Ishikawa (cell line): ENCODE measurements at regions not wholly inside any gene's neighbourhood (a gene's known extent, or its start where the extent isn't known, plus 50 kb on each side); places are given as distances from the start of the nearest gene placed in this dataset.

Experiments used
- CEBPB ChIP-seq: IDR thresholded peaks from 2 replicates; pipeline ENCODE4 v1.6.1; 2012
- CREB1 ChIP-seq: IDR thresholded peaks from 2 replicates; pipeline ENCODE4 v1.6.1; 2012; ENCODE audit warnings: low read depth
- EGR1 ChIP-seq: IDR thresholded peaks from 2 replicates; pipeline ENCODE4 v1.6.1; 2012
- EP300 ChIP-seq: IDR thresholded peaks from 2 replicates; pipeline ENCODE4 v1.6.1; 2012; ENCODE audit warnings: borderline replicate concordance
- FOXM1 ChIP-seq: IDR thresholded peaks from 2 replicates; pipeline ENCODE4 v1.6.1; 2012; ENCODE audit warnings: low read depth, borderline replicate concordance
- NFIC ChIP-seq: IDR thresholded peaks from 2 replicates; pipeline ENCODE4 v1.6.1; 2012
- RAD21 ChIP-seq: IDR thresholded peaks from 2 replicates; pipeline ENCODE4 v1.6.1; 2012; ENCODE audit warnings: low read depth
- TAF1 ChIP-seq: IDR thresholded peaks from 2 replicates; pipeline ENCODE4 v1.6.1; 2012; ENCODE audit warnings: low read depth, mild to moderate bottlenecking
- TCF12 ChIP-seq: IDR thresholded peaks from 2 replicates; pipeline ENCODE4 v1.6.1; 2012; ENCODE audit warnings: low read depth
- TEAD4 ChIP-seq: IDR thresholded peaks from 2 replicates; pipeline ENCODE4 v1.6.1; 2012
- YY1 ChIP-seq: IDR thresholded peaks from 2 replicates; pipeline ENCODE4 v1.6.1; 2012; ENCODE audit warnings: low read depth
- ZBTB7A ChIP-seq: IDR thresholded peaks from 2 replicates; pipeline ENCODE4 v1.6.1; 2012; ENCODE audit warnings: low read depth
- TF ChIP-seq, protein P1 (sequence below): IDR thresholded peaks from 2 replicates; pipeline ENCODE4 v1.6.1; 2012
- TF ChIP-seq, protein P2 (sequence below): IDR thresholded peaks from 2 replicates; pipeline ENCODE4 v1.6.1; 2012
- TF ChIP-seq, protein P3 (sequence below): IDR thresholded peaks from 2 replicates; pipeline ENCODE4 v1.6.1; 2012; ENCODE audit warnings: low read depth, mild to moderate bottlenecking

DNA sequence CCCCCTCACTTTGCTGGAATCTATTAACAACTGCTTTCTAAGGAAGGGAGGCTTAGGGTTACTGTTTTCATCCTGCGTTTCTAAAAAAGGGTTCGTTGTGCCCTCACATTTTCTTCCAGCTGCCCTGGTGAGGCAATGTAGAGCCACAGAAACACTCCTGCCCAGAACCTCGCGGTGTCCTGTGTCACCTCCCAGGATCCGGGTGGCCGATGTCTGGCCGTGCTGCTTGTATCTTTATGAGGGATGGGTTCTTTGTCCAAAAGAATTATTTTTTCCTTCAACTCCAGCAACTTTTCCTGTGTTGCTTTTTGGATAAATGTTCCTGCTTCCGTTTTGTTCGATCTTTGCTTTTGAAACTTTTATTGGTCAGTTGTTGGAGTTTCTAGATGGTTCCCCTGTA is 291.8 kb upstream of the HS6ST1 start:
- TF ChIP-seq, protein P1, sequence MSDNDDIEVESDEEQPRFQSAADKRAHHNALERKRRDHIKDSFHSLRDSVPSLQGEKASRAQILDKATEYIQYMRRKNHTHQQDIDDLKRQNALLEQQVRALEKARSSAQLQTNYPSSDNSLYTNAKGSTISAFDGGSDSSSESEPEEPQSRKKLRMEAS = no peak
- no peak for TF ChIP-seq EGR1
- TF ChIP-seq ZBTB7A = no peak
- TF ChIP-seq RAD21 = no peak
- TF ChIP-seq, protein P2, sequence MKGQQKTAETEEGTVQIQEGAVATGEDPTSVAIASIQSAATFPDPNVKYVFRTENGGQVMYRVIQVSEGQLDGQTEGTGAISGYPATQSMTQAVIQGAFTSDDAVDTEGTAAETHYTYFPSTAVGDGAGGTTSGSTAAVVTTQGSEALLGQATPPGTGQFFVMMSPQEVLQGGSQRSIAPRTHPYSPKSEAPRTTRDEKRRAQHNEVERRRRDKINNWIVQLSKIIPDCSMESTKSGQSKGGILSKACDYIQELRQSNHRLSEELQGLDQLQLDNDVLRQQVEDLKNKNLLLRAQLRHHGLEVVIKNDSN = no peak
- no peak for TF ChIP-seq TEAD4
- no peak for TF ChIP-seq CEBPB
- no peak for TF ChIP-seq EP300
- TF ChIP-seq NFIC = no peak
- TF ChIP-seq, protein P3, sequence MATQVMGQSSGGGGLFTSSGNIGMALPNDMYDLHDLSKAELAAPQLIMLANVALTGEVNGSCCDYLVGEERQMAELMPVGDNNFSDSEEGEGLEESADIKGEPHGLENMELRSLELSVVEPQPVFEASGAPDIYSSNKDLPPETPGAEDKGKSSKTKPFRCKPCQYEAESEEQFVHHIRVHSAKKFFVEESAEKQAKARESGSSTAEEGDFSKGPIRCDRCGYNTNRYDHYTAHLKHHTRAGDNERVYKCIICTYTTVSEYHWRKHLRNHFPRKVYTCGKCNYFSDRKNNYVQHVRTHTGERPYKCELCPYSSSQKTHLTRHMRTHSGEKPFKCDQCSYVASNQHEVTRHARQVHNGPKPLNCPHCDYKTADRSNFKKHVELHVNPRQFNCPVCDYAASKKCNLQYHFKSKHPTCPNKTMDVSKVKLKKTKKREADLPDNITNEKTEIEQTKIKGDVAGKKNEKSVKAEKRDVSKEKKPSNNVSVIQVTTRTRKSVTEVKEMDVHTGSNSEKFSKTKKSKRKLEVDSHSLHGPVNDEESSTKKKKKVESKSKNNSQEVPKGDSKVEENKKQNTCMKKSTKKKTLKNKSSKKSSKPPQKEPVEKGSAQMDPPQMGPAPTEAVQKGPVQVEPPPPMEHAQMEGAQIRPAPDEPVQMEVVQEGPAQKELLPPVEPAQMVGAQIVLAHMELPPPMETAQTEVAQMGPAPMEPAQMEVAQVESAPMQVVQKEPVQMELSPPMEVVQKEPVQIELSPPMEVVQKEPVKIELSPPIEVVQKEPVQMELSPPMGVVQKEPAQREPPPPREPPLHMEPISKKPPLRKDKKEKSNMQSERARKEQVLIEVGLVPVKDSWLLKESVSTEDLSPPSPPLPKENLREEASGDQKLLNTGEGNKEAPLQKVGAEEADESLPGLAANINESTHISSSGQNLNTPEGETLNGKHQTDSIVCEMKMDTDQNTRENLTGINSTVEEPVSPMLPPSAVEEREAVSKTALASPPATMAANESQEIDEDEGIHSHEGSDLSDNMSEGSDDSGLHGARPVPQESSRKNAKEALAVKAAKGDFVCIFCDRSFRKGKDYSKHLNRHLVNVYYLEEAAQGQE = no peak
- no peak for TF ChIP-seq YY1
- no peak for TF ChIP-seq CREB1
- TF ChIP-seq TCF12 = no peak
- TF ChIP-seq TAF1 = no peak
- no peak for TF ChIP-seq FOXM1

- TF ChIP-seq, protein P2 = no peak
- TF ChIP-seq TCF12 (no peak), NFIC (no peak), CREB1 (no peak), TEAD4 (no peak)
These were observed 293.0 kb upstream of the HS6ST1 start for GRCh38 chr2:128611421-128612320.

- TF ChIP-seq CREB1 (no peak), TAF1 (no peak), TEAD4 (no peak), CEBPB (no peak), RAD21 (no peak), EP300 (no peak), YY1 (no peak), EGR1 (no peak), ZBTB7A (no peak), FOXM1 (no peak), NFIC (no peak)
- TF ChIP-seq, protein P1 = no peak
- TF ChIP-seq, protein P3 = no peak
- TF ChIP-seq, protein P2 = no peak
These were observed 294.0 kb upstream of the HS6ST1 start for GRCh38 chr2:128612628-128613027.

GRCh38 chr2:128613351-128613750 is 294.7 kb upstream of the HS6ST1 start:
- no peak for TF ChIP-seq EP300
- TF ChIP-seq ZBTB7A = no peak
- no peak for TF ChIP-seq YY1
- no peak for TF ChIP-seq NFIC
- no peak for TF ChIP-seq FOXM1
- TF ChIP-seq, protein P2 = no peak
- TF ChIP-seq TAF1 = no peak
- TF ChIP-seq, protein P3 = no peak
- no peak for TF ChIP-seq RAD21
- TF ChIP-seq TEAD4 = no peak
- no peak for TF ChIP-seq CREB1
- no peak for TF ChIP-seq TCF12
- TF ChIP-seq, protein P1 = no peak
- TF ChIP-seq CEBPB = no peak
- no peak for TF ChIP-seq EGR1
